ENCODE measurements at regions not wholly inside any gene's neighbourhood (a gene's known extent, or its start where the extent isn't known, plus 50 kb on each side); places are given as distances from the start of the nearest gene placed in this dataset.

DNA sequence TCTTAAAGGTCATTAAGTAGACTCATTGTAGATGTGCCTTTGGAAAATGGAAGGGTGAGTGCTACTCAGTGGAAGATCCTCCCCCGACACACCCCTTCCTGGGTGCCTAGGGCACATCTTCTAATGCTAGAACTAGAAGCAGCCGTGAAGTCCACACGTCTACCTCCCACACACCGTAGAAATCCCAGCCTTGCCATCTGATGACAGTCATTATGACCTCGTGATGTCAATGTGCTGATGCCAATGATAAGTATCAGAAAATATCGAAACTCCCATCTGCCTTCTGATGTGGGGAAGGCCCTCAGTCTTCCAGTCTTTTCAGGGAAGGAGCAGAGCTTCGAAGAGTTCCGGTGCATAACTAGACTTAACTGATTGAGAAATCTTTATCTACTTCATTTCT is 282.1 kb upstream of the ROPN1 start:
- DNase-seq (ENCODE audit: low read depth in 2 of 3, low spot score in 2 of 3): no peak

DNA sequence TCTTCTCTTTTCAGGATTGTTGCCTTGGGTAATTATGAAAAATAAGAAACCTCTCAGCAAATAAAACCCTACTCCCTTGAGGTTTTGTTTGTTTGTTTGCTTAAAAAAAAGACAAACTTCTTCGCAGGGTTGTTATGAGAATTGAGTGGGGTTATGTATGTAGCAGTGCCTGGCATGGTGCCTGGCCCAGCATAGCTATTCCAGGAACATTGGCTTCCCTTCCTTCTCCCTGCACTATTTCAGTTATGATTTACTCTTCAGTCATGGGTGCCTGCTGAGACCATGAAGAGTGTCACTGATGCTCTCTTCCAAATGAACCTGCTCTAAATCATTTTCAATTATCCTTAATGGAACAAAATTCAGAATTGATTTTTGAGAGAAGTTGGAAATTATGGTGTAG is 283.5 kb upstream of the ROPN1 start:
- DNase-seq (ENCODE audit: low read depth in 2 of 3, low spot score in 2 of 3): no peak

DNA sequence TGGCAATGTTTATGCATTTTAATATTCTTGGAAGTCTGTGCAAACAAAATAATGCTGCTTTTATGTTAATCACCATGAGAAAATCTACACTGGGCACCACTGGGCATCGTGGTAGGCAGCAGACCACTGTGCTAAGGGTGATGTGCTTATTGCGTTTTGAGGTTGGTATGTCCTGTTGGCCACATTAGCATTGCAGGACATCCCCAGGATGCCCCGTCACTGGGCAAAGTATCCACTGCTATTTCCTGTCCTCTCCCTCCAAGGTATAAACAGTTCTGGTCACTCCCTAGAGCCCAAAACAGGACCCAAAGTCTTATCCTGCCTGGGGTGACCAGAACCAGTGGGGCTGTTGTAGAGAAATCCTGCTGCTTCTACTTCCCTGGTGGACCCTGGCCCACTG is 284.2 kb upstream of the ROPN1 start:
- no peak for DNase-seq (ENCODE audit: low read depth in 2 of 3, low spot score in 2 of 3)

DNA sequence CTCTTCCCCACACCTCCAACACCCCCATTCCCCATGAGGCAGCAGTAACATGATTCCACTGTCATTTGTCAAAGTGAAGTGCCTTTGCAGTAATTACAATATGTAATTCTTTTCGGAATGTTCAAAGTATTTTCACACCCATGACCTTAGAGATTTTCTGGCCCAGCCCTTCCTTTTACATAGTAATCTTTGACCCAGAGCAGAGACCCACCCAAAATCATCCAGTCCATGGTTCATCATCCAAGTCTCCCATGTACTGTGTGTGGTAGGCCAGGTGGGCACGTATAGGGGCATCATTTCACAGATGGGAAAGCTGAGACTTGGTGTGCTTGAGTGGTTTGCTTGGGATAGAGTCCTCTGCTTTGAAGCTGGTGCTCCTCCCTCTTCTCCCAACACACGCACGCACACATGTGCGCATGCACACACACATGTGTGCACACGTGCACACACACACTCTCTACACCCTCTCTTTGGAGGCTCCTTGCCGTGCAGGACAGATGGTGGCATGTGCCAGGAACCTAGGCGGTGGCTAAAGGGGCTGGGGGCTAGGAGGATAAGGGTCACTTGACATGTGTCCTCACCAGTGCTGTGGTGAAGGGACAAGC is 284.7 kb upstream of the ROPN1 start:
- DNase-seq (ENCODE audit: low read depth in 2 of 3, low spot score in 2 of 3): no peak

DNA sequence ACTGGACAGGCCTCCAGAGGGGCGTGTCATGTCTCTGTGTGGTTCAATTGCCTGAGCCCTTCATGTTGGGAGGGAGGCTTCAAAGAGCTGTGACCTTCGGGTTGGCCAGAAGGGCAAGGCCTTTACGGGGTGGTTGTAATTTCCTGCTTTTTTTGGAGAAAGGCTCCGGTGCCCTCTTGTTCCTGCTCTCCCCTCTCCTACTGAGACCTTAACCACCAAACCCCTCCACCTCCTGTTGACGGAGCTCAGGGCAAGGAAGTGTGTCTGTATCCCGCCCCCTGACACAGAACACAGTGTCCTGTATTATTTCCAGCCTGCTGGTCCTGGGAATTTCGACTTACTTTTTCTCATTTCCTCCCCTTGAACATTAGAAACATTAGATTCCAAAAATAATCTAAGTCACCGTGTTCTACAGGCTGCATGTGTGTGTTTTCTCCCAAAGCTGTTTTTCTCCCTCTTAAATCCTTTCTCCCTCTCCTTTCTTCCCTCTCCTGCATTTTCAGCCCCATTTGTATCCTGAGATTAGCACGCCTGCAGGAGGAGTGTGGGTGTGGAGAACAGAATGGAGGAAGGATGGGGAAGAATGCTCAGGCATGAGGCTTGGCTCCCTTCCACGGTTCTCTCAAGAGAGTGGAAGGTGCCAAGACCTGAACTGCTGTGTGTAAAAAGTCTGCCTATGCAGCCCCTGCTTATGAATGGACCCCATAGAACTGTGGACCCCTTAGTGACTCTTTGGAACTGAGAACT is 285.4 kb upstream of the ROPN1 start:
- no peak for DNase-seq (ENCODE audit: low read depth in 2 of 3, low spot score in 2 of 3)

DNA sequence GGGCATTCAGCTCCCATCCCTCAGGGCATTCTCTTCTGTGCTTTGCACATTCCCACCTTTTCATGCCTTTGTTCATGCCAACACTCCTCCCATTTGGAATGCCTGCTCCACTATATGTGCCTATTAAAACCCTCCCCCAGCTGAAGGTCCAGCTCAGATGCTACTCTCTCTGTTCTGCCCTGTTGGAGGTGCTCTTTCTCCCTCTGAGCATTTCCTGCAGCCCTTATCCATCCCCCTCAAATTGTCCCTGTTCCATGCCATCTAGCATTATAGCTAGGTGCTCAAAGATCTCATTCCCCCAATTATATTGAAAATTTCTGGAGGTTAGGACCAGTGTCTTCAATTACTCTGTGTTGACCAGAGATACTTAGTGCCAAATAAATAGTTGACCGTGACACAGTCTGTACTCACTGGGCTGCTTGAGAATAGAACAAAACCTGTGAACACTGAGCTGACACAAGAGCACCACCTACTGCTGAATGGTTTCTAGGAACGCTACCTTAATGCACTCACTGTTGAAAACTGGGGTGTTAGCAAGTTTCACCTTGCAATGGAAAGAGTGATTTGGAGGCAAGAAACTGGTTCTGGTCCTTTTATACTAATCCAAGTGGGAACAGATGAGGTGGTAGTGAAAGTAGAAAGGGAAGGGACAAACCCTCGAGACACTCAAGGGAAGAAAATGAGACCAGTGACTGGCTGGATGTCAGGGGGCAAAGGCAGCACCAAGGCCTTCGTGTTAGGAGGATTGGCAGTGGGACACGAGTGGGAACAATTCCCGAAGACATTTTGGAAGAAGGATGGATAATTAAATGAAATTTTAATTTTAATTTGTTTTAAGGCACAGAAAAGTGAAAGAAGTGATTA is 289.8 kb upstream of the ROPN1 start:
- DNase-seq (ENCODE audit: low read depth in 2 of 3, low spot score in 2 of 3): no peak

DNA sequence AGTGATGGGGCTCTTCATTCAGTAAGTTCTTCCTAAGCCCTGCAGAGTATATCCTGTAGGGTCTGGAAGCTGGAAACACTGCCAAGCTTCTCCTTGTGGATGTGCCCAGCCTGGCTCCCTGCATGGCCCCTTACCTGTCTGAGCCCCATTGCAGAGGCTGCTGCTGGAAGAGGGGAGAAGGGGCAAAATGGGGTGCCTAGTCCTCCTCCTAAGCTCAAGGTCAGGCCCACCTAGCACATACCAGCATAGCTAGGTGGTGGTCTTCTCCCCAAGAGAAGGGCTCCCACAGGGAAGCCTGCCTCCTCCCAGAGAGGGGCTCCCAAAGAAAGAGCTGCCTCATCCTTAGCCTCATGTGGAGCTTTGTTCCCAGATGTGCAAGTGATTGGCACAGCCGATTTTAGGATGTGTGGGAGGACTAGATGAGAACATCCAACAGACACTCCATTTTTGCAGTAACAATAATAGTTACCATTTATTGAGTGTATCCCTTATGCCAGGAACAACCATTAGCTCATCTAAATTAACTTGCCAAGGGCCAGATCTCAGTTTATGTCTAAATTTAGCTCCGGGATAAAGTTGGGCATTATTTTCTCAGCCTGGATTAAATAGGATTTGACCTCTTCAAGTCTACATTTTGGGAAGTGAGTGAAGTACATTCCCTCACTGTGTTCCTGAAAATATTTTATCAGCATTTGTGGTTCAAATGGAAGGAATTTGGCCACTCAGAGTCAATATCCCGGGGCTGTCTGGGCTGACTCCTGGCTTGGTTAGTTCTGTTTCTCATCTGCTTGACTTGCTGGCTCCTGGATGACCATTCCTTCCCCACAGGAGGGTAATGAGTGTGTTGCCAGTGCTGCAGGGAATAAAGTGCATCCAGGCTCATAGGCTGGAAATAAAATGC is 291.1 kb upstream of the ROPN1 start:
- DNase-seq (ENCODE audit: low read depth in 2 of 3, low spot score in 2 of 3): no peak

DNA sequence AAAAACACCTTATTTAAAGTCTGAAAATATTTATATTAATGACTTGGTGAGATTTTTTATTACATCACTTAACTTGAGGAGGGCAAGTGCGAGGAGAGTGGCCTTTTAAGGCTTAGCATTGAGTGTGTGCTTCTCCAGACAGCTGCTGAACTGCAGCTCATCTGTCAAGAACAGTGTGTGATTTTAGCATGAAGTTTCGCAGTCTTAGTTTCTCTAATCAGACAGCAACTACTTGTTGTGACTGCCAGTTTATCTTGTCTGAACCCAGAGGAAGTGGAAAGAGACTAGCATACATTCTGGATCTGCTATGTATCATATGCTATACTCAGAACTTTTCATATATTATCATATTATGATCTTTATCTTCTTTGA is 291.7 kb upstream of the ROPN1 start:
- no peak for DNase-seq (ENCODE audit: low read depth in 2 of 3, low spot score in 2 of 3)

DNA sequence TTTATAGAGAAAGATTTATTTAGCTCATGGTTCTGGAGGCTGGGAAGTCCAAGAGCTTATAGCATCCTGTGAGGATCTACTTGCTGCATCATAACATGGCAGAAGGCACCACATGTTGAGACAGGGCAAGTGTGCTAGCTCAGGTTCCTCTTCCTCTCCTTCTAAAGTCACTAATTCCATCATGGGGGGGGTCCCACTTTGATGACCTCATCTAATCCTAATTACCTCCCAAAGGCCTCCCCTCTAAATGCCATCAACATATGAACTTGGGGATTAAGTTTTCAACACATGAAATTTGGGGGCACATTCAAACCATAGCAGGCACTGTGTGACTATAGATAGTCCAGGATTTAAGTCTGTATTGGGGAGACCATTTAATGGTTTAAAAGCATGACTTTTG is 297.1 kb upstream of the ROPN1 start:
- no peak for DNase-seq (ENCODE audit: low read depth in 2 of 3, low spot score in 2 of 3)

DNA sequence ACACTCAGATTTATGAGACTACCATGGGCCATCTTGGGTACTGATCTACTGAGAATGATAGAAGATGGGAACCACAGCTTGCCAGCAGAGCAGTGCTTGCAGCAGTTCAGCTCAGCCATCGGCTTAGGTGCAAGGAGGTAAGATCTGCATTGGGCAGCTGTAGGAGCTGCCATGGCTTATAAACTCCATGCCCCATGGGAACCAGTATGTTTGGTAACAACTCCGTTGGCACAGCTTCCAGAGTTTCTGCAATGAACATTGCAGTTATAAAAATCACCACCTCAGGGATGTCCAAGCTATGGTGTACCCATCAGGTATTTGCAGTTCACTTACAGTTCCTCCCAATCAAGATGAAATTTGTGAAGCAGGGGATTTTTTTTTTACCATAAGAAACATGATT is 299.1 kb upstream of the ROPN1 start:
- no peak for DNase-seq (ENCODE audit: low read depth in 2 of 3, low spot score in 2 of 3)

DNA sequence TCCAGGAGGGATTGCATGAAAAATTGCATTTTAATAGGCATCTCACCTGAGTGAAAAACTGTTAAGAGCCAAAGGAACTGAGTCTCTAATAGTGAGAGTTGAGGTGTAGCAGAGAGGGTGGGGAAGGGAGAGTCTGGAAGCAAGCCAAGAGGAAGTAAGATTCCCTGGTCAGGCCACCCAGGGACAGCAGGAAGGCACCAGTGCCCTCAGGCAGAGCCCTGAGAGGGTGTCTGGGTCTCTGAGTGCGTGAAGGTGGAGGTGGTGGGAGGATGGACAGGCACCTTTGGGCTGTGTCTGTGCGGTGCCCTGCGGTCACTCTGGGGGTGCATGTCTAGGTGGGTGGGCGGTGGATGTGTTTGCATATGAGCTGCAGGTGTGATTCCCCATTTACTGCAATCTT is 300.4 kb upstream of the ROPN1 start:
- no peak for DNase-seq (ENCODE audit: low read depth in 2 of 3, low spot score in 2 of 3)

DNA sequence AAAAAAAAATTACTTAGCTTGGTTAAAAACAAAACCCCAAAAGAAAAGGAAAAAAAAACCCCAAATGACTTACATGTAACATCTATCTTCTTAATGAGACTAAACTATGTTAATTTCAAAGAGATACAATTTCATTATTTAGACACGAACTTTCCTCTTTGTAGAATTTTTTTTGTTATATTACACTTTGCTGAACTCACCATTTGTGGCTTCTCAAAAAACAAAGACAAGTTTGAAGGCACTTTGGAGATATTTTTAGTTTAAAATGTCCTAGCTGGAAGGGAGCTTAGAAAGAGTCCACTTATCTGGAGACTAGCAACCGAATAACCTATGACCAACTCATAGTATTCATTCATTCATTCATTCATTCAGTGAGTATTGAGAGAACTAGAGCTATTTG is 301.7 kb upstream of the ROPN1 start:
- no peak for DNase-seq (ENCODE audit: low read depth in 2 of 3, low spot score in 2 of 3)

DNA sequence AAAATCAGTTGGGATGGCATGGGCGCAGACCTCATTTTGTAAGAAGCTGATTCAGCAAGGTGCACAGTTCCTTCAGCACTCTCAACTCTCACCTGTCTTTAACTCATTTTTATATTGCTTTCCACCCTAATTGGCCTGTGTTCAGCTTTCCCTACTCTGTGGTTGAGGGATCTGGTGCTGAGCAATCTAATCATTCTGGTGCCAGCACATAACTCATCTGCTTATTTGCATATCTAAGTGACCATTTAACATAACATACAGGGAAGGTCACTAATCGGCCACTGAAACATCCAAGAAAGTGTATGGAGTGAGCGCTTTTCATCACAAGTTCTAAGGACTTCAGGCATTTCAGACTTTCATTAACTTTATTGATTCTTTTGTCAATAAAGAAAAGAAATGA is 303.4 kb upstream of the ROPN1 start:
- DNase-seq (ENCODE audit: low read depth in 2 of 3, low spot score in 2 of 3): no peak

DNA sequence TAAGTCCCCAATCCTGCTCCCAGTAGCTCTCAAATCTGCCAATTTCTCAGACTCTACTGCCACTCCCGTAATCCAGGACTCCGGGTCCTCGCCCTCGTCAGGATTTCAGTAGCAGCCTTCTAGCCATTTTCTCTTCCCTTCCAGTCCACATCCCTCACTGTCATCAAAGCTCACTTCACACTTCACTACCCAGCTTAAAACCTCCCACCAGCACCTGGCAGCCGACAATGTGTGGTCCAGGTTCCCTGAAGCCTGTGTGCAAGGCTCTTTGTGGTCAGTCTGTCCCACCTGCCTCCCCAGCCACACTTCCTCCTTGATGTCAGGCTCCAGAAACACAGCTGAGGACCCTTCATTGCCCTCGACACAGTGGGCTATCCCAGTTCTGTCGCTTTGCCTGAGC is 304.5 kb upstream of the ROPN1 start:
- no peak for DNase-seq (ENCODE audit: low read depth in 2 of 3, low spot score in 2 of 3)

DNA sequence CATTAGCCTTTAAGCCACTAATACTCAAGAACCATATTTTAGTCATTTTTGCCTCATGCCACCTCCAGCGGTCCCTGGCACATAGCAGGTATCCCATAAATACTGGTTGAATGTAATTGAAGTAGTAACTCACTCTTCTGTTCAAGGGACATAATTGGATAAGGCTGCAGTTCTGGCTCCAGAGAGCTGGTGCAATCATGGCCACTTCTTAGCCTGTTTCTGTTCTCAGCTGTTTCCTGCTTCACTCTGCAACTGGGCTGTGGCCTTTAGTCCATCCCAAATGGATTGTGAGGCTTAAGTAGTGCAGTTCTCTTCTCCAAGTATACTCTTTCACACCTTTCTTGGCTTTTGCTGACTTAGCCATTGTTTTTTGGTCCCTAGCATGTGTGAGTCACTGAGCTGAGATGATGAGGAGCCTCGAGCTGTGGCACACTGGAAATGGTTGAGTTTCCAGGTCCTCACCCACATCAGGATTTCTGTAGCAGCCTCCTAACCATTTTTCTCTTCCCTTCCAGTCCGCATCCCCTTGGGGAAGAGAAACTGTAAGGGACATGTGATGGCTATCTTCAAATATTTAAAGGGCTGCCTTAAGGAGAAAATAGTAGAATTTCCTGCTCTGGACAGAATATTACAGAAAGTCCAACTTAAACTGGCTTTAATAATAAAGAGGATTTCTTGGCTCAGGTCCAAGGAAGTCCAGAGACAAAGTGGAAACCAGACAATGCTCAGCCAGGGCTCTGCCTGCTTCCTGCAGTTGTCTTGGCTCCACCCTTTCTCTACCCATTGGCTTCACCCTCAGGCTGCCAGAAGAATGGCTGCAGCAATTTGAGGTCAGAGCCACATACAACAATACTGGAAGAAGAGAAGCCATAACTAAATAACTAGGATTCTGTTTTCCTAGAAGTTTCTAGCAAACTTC is 305.4 kb upstream of the ROPN1 start:
- DNase-seq (ENCODE audit: low read depth in 2 of 3, low spot score in 2 of 3): no peak

DNA sequence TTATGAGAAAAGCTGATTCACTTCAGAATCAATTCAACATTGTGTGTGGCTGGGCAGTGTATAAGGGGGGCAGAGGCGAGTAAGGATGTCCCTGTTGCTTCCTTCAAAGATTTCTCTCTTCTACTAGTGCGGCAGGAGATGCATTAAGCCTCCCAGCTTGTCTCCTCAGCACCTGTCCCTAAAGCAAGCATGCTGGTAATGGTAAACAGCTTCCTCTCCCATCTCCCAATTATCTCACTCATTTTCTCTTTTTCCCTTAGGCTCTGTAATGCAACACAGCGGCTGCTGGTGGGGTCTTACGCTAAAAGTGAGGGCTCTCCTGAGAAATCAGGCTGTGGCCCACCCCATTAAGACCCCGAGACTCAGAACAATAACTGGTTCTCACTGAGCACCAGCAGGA is 306.4 kb upstream of the ROPN1 start:
- DNase-seq (ENCODE audit: low read depth in 2 of 3, low spot score in 2 of 3): no peak

DNA sequence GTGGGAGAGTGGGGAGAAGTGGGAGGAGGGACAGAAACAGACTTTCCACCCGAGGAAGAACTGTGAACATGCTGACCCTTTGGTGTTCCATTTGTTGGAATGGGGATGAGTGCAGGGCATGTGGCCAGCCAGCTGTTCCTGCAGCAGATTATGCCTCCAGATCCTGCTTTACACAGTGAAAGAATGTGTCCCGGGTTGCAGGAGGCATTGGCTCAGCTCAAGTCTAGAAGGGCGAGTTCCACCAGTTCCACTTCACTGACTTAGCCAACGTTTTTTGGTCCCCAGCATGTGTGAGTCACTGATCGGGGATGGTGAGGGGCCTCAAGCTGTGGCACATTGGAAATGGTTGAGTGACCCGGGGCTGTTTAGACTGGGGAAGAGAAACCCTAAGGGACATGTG is 307.0 kb upstream of the ROPN1 start:
- DNase-seq (ENCODE audit: low read depth in 2 of 3, low spot score in 2 of 3): no peak

DNA sequence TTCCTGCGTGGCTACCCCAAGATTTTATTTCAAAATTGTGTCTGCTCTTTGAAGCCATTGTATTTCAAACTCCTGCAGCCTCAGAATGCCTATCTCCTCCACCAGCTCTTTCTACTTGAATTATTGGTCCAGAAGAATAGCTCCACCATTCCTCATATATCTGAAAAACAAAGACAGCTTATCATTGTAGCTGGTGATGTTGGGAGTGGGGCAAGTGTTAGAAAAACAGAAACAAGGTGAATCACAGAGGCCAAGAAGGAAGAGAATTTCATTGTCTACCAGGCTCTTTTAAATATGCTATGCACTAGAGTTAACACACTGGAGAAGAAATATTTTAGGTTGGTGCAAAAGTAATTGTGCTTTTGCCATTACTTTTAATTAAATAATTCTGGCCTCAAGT is 307.9 kb upstream of the ROPN1 start:
- DNase-seq (ENCODE audit: low read depth in 2 of 3, low spot score in 2 of 3): no peak

DNA sequence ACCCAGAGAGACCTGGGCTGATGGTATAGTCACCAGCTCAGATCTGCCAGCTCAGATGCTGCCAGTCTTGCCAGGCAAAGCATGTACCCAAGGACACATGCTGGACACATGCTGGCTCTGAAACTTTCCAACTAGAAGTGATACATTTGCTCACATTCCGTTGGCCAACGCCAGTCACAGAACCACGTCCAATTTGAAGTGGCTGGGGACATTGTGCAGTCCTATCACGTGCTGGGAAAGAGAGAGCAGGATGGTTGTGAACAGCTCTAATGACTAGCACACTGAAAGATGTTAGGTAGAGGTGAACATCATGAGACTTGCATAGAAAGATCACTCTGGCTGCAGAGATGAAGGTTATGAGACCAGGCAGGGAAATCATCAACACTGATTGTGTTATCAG is 308.5 kb upstream of the ROPN1 start:
- DNase-seq (ENCODE audit: low read depth in 2 of 3, low spot score in 2 of 3): no peak

DNA sequence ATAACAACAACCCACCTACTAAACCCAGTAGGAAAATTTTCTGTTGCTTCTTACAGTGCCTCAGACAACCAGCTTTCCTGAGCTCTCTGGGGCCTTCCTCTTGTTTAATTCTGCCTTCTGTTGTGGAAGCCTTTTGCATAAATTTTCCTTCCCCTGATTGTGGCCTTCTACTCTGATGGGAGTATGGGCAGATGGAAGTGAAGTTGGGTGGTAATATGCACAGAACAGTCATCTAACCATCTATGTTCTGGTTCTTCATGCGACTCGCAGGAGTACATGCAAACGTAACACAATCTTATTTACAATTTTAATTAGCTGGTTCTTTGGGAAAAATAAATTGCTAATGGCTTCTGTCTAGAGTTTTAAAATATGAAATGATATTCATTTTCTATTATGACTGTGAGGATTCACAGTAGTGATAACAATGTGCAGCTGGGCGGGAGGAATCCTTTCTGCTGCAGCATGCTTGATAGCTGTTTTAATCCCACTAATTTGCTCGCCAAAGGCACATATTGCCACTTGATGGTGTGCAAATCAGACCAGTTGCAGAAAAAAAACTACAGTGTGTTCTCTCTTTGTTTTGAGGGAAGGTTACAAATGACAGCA is 311.5 kb upstream of the ROPN1 start:
- DNase-seq (ENCODE audit: low read depth in 2 of 3, low spot score in 2 of 3): no peak

All from activated CD8-positive, alpha-beta memory T cell treated with anti-CD3 and anti-CD28 coated beads for 48 hours (primary cell).